Calu3 (cell line): ENCODE measurements at regions not wholly inside any gene's neighbourhood (a gene's known extent, or its start where the extent isn't known, plus 50 kb on each side); places are given as distances from the start of the nearest gene placed in this dataset.

Source experiments
- BruUV-seq: library from RNA; stranded (reverse); fragments of 400-500 nt; replicated peaks from 2 replicates; lab custom pipeline; 2021; lab: Mats Ljungman, UMichigan
- CTCF ChIA-PET: fragments of 300-600 bp; sonication (Branson Sonifier 250); formaldehyde crosslinking; loops from one replicate; lab custom pipeline; 2022; ENCODE audit warnings: antibody characterized with exemption; lab: Charles Lee
- DNase-seq: peaks from one replicate; pipeline ENCODE4 v3.0.0; 2022
- H3K27ac Mint-ChIP-seq: one replicate; pipeline ENCODE4 v1.8.0; 2022; ENCODE audit warnings: mixed read lengths; ENCODE audit not compliant: unreplicated experiment
- H3K27me3 Mint-ChIP-seq: one replicate; pipeline ENCODE4 v1.8.0; 2022; ENCODE audit warnings: mixed read lengths; ENCODE audit not compliant: unreplicated experiment
- H3K36me3 Mint-ChIP-seq: one replicate; pipeline ENCODE4 v1.8.0; 2022; ENCODE audit warnings: mild to moderate bottlenecking, moderate library complexity, mixed read lengths; ENCODE audit not compliant: insufficient read depth, unreplicated experiment
- H3K4me1 Mint-ChIP-seq: one replicate; pipeline ENCODE4 v1.8.0; 2022; ENCODE audit warnings: mild to moderate bottlenecking, low read depth, mixed read lengths; ENCODE audit not compliant: unreplicated experiment
- H3K4me3 Mint-ChIP-seq: one replicate; pipeline ENCODE4 v1.8.0; 2022; ENCODE audit warnings: mild to moderate bottlenecking, low read depth, moderate library complexity, mixed read lengths; ENCODE audit not compliant: unreplicated experiment
- H3K9me3 Mint-ChIP-seq: one replicate; pipeline ENCODE4 v1.8.0; 2022; ENCODE audit warnings: low read depth, mixed read lengths; ENCODE audit not compliant: unreplicated experiment
- intact Hi-C: fragments of 100-400 bp; cut with micrococcal nuclease; formaldehyde crosslinking; loops from one replicate; pipeline ENCODE4 v1.10.0; 2022; ENCODE audit not compliant: unreplicated experiment
- TF ChIP-seq, protein P1 (sequence below): fragments of 200-600 bp; IDR thresholded peaks from one replicate; pipeline ENCODE4 v1.8.0; 2022; ENCODE audit warnings: antibody characterized with exemption; ENCODE audit not compliant: unreplicated experiment

DNA sequence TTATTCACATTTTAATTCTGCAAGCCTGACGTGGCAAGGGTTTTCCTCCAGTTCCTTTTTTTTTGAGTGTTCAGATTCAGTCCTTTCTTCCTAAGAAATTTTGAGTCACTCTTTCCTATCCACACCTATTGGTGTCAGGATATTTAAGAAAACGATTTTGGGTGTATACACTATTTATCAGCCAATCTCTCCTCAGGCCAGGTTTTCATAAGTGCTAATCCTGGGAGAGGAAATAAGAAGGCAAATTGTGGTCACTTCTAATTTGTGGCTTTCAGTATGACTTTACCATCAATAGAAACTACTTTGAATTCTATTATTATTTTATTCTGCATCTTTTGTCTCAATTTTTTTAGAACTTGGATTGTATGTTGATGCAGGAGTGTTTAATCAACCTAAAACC lies 174.4 kb downstream of the DSEL start:
- CTCF ChIA-PET = no interaction called here
- H3K27ac Mint-ChIP-seq = no peak overlapping the region
- DNase-seq = no peak
- H3K4me3 Mint-ChIP-seq = no peak overlapping the region
- H3K27me3 Mint-ChIP-seq = no peaks in the 10 kb centered on the region
- TF ChIP-seq, protein P1, sequence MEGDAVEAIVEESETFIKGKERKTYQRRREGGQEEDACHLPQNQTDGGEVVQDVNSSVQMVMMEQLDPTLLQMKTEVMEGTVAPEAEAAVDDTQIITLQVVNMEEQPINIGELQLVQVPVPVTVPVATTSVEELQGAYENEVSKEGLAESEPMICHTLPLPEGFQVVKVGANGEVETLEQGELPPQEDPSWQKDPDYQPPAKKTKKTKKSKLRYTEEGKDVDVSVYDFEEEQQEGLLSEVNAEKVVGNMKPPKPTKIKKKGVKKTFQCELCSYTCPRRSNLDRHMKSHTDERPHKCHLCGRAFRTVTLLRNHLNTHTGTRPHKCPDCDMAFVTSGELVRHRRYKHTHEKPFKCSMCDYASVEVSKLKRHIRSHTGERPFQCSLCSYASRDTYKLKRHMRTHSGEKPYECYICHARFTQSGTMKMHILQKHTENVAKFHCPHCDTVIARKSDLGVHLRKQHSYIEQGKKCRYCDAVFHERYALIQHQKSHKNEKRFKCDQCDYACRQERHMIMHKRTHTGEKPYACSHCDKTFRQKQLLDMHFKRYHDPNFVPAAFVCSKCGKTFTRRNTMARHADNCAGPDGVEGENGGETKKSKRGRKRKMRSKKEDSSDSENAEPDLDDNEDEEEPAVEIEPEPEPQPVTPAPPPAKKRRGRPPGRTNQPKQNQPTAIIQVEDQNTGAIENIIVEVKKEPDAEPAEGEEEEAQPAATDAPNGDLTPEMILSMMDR = no peak
- H3K36me3 Mint-ChIP-seq = no peaks in the 10 kb centered on the region
- H3K4me1 Mint-ChIP-seq = no peaks in the 10 kb centered on the region
- peaks cover 2% of the 10 kb centered on the region for H3K9me3 Mint-ChIP-seq
- BruUV-seq = no TSS peak
- intact Hi-C loops = no loop called here

DNA sequence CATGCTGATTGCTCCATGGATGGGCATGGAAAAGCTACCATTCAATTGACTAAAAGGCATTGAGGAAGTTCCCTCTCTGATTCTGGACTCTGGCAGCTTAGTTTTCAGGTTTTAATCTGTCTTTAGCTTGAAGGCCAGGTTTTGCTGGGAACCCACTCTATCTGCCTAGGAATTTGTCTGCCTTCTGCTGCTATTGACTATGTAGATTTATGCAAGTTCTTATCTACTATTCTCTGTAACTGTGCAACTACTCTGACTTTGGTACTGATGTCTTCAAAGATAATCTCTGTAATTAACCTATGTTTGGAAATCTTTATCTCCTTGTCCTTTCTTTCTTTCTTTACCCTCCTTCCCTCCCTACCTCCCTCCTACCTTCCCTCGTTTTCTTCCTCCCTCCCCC lies 178.8 kb downstream of the DSEL start:
- CTCF ChIA-PET = no interaction called here
- peaks cover 2% of the 10 kb centered on the region for H3K9me3 Mint-ChIP-seq
- no peak overlapping the region for H3K27ac Mint-ChIP-seq
- no peaks in the 10 kb centered on the region for H3K4me1 Mint-ChIP-seq
- no peak for DNase-seq
- TF ChIP-seq, protein P1 = no peak
- no peaks in the 10 kb centered on the region for H3K36me3 Mint-ChIP-seq
- no TSS peak for BruUV-seq
- no peak overlapping the region for H3K4me3 Mint-ChIP-seq
- intact Hi-C loops = no loop called here
- H3K27me3 Mint-ChIP-seq = no peaks in the 10 kb centered on the region

DNA sequence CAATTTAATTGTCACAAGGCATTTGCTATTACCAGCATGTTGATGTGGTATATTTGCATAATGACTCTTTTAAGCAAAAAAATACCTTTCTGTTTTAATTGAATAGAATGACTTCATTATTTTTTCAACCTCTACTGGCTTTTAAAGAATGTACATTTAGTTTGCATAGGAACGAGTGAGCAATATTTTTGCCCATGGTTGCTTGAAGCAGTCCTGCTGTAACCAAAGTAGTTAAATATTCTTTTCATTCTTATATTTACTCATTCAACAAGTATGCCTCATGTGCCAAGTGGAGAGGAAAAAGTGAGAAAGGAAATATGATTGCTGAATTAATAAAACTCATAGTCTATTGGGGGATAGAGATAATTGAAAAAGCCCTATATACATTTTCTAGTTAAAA lies 184.7 kb downstream of the DSEL start:
- intact Hi-C loops = no loop called here
- Mint-ChIP-seq H3K36me3 (no peaks in the 10 kb centered on the region), H3K9me3 (no peaks in the 10 kb centered on the region), H3K4me1 (no peaks in the 10 kb centered on the region), H3K4me3 (no peak overlapping the region), H3K27ac (no peak overlapping the region), H3K27me3 (no peaks in the 10 kb centered on the region)
- CTCF ChIA-PET = no interaction called here
- TF ChIP-seq, protein P1 = no peak
- BruUV-seq = no TSS peak
- DNase-seq = no peak

DNA sequence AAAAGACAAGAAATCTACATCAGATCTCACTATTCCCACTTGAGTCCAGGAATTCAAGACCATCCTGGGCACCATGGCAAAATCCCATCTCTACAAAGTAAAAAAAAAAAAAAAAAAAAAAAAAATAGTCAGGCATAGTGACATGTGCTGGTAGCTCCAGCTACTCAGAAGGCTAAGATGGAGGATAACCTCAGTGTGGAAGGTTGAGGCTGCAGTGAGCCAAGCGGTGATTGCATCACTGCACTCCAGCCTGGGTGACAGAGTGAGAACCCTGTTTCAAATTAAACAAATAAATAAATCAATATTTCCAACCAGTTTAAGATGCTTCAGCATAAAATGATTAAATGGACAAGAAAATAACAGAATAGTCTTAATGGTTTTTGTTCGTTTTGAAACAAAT lies 197.4 kb downstream of the DSEL start:
- CTCF ChIA-PET = interaction anchor here (0.7 kb wide), 1 partner anchor 79 kb away, joined by 6 read pairs; no protein-coding TSS in a partner anchor
- no TSS peak for BruUV-seq
- no peaks in the 10 kb centered on the region for H3K4me1 Mint-ChIP-seq
- no peak overlapping the region for H3K27ac Mint-ChIP-seq
- intact Hi-C loops = no loop called here
- H3K27me3 Mint-ChIP-seq = no peaks in the 10 kb centered on the region
- no peaks in the 10 kb centered on the region for H3K9me3 Mint-ChIP-seq
- H3K4me3 Mint-ChIP-seq = no peak overlapping the region
- H3K36me3 Mint-ChIP-seq = no peaks in the 10 kb centered on the region
- TF ChIP-seq, protein P1 = no peak
- DNase-seq = no peak
